ENCODE measurements at regions not wholly inside any gene's neighbourhood (a gene's known extent, or its start where the extent isn't known, plus 50 kb on each side); places are given as distances from the start of the nearest gene placed in this dataset.

DNA sequence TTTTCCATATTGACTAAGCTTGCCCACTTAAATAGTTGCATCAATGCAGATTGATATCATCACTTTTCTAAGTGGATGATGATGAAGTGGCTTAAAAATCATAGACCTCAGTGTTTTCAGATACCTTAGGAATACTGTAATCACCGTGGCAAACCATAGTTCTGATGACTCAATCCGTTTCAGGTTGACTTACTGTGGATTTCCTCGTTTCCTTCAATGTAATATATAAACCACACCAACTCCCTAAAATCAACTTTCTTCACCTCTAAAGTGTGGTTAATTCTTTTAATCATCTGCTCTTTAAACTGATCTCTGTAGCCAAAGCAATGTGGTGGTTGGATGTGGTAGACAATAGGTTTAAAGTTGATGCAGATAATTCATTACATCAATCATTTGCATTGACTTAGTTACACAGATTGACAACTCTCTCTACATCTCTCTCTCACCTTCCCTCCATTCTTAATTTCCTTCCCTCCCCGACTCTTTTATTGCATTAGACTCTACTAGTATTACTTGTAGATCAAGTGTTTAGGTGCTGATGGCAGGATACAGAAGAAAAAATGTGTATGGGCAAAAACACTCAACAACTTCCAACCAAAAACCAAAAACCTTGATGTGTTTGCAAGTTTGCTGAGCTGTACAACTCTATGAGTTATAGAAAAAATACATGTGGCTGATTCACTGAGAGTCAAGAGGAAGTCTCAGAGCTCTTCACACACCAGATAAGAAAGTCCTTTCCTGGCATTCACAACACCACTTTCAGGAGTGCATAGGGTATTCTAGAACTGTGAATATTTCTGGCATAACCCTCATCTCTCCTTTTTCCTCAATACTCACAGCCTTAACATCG is 243.5 kb downstream of the NFKBIZ start:
- no peak overlapping the region for H3K4me2 ChIP-seq (ENCODE audit: low read depth, low read length)
- ATAC-seq, result no peak
- no peak for DNase-seq (ENCODE audit: low spot score)
- H3K27me3 ChIP-seq (ENCODE audit: control insufficient read depth in 1 of 2, insufficient read depth in 2 of 2, low read length in 2 of 2), result no peaks in the 10 kb centered on the region
- WGBS (ENCODE audit: low lambda C conversion rate), result 10% methylated on average over 5 of the region's 5 CpGs
- no peak overlapping the region for H3K9ac ChIP-seq (ENCODE audit: insufficient read depth, low read depth, low read length)
- H4K20me1 ChIP-seq (ENCODE audit: insufficient read depth, low read length), result no peaks in the 10 kb centered on the region
- no peak for FAIRE-seq
- H3K36me3 ChIP-seq (replicated peaks in 1 of 2; ENCODE audit: control insufficient read depth in 1 of 2, insufficient read depth in 2 of 2, low read length in 2 of 2), result no peaks in the 10 kb centered on the region
- CTCF ChIA-PET (ENCODE audit: low intra/inter-chr PET ratio, low total read pairs), result no interaction called here
- POLR2A ChIA-PET, result no interaction called here
- intact Hi-C loops (cut with micrococcal nuclease; ENCODE audit: unreplicated experiment) (no loop called here), in situ Hi-C loops (cut with HindIII; ENCODE audit: extremely low pct_ligation_motif_present, low pct_unique_long_range_greater_than_20kb) (no loop called here)
- H3K27ac ChIP-seq (ENCODE audit: extremely low read length, insufficient read depth, low read length), result no peak overlapping the region
- H2AFZ ChIP-seq (ENCODE audit: low read length), result no peak overlapping the region
- H3K9me3 ChIP-seq (ENCODE audit: low read length), result no peaks in the 10 kb centered on the region
- BruUV-seq (replicated peaks), result no TSS peak
- no peaks in the 10 kb centered on the region for H3K4me1 ChIP-seq (ENCODE audit: insufficient read depth, low read length)
- TF ChIP-seq ZFAT (CRISPR knock-in tag; conservative IDR thresholded peaks at IDR 0.05) (no peak), ZNF331 (CRISPR knock-in tag; IDR thresholded peaks at IDR 0.05) (no peak), KDM1A (CRISPR knock-in tag; IDR thresholded peaks at IDR 0.05) (no peak)
- TF ChIP-seq, protein P1, sequence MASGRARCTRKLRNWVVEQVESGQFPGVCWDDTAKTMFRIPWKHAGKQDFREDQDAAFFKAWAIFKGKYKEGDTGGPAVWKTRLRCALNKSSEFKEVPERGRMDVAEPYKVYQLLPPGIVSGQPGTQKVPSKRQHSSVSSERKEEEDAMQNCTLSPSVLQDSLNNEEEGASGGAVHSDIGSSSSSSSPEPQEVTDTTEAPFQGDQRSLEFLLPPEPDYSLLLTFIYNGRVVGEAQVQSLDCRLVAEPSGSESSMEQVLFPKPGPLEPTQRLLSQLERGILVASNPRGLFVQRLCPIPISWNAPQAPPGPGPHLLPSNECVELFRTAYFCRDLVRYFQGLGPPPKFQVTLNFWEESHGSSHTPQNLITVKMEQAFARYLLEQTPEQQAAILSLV (CRISPR knock-in tag; IDR thresholded peaks at IDR 0.05; ENCODE audit: borderline replicate concordance), result no peak
- TF ChIP-seq, protein P2, sequence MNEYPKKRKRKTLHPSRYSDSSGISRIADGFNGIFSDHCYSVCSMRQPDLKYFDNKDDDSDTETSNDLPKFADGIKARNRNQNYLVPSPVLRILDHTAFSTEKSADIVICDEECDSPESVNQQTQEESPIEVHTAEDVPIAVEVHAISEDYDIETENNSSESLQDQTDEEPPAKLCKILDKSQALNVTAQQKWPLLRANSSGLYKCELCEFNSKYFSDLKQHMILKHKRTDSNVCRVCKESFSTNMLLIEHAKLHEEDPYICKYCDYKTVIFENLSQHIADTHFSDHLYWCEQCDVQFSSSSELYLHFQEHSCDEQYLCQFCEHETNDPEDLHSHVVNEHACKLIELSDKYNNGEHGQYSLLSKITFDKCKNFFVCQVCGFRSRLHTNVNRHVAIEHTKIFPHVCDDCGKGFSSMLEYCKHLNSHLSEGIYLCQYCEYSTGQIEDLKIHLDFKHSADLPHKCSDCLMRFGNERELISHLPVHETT (CRISPR knock-in tag; conservative IDR thresholded peaks at IDR 0.05), result no peak
- H3K4me3 ChIP-seq (replicated peaks in 1 of 3; ENCODE audit: insufficient read depth in 1 of 3, low read depth in 2 of 3, low read length in 3 of 3), result no peak overlapping the region
- no peaks in the 10 kb centered on the region for H3K79me2 ChIP-seq (ENCODE audit: insufficient read depth, low read length)

DNA sequence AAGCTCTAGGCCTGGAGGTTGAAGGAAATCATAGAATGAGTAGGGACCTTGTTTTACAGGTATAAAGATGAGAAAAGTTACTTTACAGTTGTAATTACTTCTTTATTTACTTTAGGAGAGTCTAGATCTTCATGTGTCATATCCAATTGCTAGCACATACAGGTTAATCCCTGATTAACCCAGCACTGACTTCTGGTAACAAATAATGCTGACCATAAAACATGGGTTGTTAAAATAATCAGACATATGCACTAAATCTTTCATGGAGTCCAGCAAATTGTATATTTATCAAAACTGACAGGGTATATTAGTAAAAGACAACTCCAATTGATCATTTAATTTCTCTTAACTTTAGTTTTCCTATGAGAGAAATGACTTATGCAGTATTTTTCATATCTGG is 245.2 kb downstream of the NFKBIZ start:
- ChIA-PET CTCF (ENCODE audit: low intra/inter-chr PET ratio, low total read pairs) (no interaction called here), POLR2A (no interaction called here)
- Histone ChIP-seq H3K27me3 (ENCODE audit: control insufficient read depth in 1 of 2, insufficient read depth in 2 of 2, low read length in 2 of 2) (no peaks in the 10 kb centered on the region), H4K20me1 (ENCODE audit: insufficient read depth, low read length) (no peaks in the 10 kb centered on the region), H2AFZ (ENCODE audit: low read length) (no peak overlapping the region), H3K27ac (ENCODE audit: extremely low read length, insufficient read depth, low read length) (no peak overlapping the region), H3K4me1 (ENCODE audit: insufficient read depth, low read length) (no peaks in the 10 kb centered on the region), H3K36me3 (replicated peaks in 1 of 2; ENCODE audit: control insufficient read depth in 1 of 2, insufficient read depth in 2 of 2, low read length in 2 of 2) (no peaks in the 10 kb centered on the region), H3K9me3 (ENCODE audit: low read length) (no peaks in the 10 kb centered on the region), H3K79me2 (ENCODE audit: insufficient read depth, low read length) (no peaks in the 10 kb centered on the region), H3K4me3 (replicated peaks in 1 of 3; ENCODE audit: insufficient read depth in 1 of 3, low read depth in 2 of 3, low read length in 3 of 3) (no peak overlapping the region), H3K9ac (ENCODE audit: insufficient read depth, low read depth, low read length) (no peak overlapping the region), H3K4me2 (ENCODE audit: low read depth, low read length) (no peak overlapping the region)
- ATAC-seq, result no peak
- no TSS peak for BruUV-seq (replicated peaks)
- FAIRE-seq, result no peak
- in situ Hi-C loops (cut with HindIII; ENCODE audit: extremely low pct_ligation_motif_present, low pct_unique_long_range_greater_than_20kb), result no loop called here
- intact Hi-C loops (cut with micrococcal nuclease; ENCODE audit: unreplicated experiment), result no loop called here
- no peak for DNase-seq (ENCODE audit: low spot score)
- TF ChIP-seq, protein P3, sequence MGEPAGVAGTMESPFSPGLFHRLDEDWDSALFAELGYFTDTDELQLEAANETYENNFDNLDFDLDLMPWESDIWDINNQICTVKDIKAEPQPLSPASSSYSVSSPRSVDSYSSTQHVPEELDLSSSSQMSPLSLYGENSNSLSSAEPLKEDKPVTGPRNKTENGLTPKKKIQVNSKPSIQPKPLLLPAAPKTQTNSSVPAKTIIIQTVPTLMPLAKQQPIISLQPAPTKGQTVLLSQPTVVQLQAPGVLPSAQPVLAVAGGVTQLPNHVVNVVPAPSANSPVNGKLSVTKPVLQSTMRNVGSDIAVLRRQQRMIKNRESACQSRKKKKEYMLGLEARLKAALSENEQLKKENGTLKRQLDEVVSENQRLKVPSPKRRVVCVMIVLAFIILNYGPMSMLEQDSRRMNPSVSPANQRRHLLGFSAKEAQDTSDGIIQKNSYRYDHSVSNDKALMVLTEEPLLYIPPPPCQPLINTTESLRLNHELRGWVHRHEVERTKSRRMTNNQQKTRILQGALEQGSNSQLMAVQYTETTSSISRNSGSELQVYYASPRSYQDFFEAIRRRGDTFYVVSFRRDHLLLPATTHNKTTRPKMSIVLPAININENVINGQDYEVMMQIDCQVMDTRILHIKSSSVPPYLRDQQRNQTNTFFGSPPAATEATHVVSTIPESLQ (CRISPR knock-in tag; conservative IDR thresholded peaks at IDR 0.05), result no peak
- TF ChIP-seq DPF2 (CRISPR knock-in tag; IDR thresholded peaks at IDR 0.05; ENCODE audit: borderline replicate concordance, low read depth), result no peak
